Left kidney (tissue), 1 donor: ENCODE measurements at regions not wholly inside any gene's neighbourhood (a gene's known extent, or its start where the extent isn't known, plus 50 kb on each side); places are given as distances from the start of the nearest gene placed in this dataset.

Experiments used
- DNase-seq: peaks from one replicate; pipeline ENCODE4 v3.0.0-alpha.2; 2013

- DNase-seq = no peak
These were observed 72.3 kb upstream of the RAB12 start for GRCh38 chr18:8536922-8537321.

- DNase-seq = no peak
These were observed 71.8 kb upstream of the RAB12 start for GRCh38 chr18:8537400-8537799.

GRCh38 chr18:8538935-8539334 is 70.3 kb upstream of the RAB12 start:
- no peak for DNase-seq

GRCh38 chr18:8546677-8547076 is 62.6 kb upstream of the RAB12 start:
- no peak for DNase-seq

- no peak for DNase-seq
These were observed 61.1 kb upstream of the RAB12 start for GRCh38 chr18:8548186-8548585.

GRCh38 chr18:8549254-8549757 is 59.9 kb upstream of the RAB12 start:
- DNase-seq = no peak

- DNase-seq = no peak
These were observed 57.1 kb upstream of the RAB12 start for GRCh38 chr18:8552151-8552550.

GRCh38 chr18:8554354-8554753 is 54.9 kb upstream of the RAB12 start:
- DNase-seq = no peak

- no peak for DNase-seq
These were observed 52.8 kb upstream of the RAB12 start for GRCh38 chr18:8556424-8556823.
